22Rv1 (cell line): ENCODE measurements at regions not wholly inside any gene's neighbourhood (a gene's known extent, or its start where the extent isn't known, plus 50 kb on each side); places are given as distances from the start of the nearest gene placed in this dataset.

ENCODE experiments used
- CTCF ChIP-seq: fragments of 450-650 bp; IDR thresholded peaks from 2 replicates; pipeline ENCODE4 v1.5.1; 2017; ENCODE audit warnings: mild to moderate bottlenecking
- ZFX ChIP-seq: fragments of 450-650 bp; IDR thresholded peaks from 2 replicates; pipeline ENCODE4 v1.6.1; 2017; ENCODE audit warnings: antibody characterized with exemption, borderline replicate concordance

- no peak for TF ChIP-seq CTCF
- TF ChIP-seq ZFX, result no peak
Observed at GRCh38 chr18:75779450-75779849, 351.9 kb upstream of the SMIM21 start.
